ENCODE measurements at regions not wholly inside any gene's neighbourhood (a gene's known extent, or its start where the extent isn't known, plus 50 kb on each side); places are given as distances from the start of the nearest gene placed in this dataset.

- no peak for TF ChIP-seq CTCF (IDR thresholded peaks at IDR 0.05; ENCODE audit: low read depth, low read length, missing input control)
- no peak for TF ChIP-seq RXRA (IDR thresholded peaks at IDR 0.05)
- no peak for TF ChIP-seq JUND (IDR thresholded peaks at IDR 0.05)
- no peak for TF ChIP-seq MAX (IDR thresholded peaks at IDR 0.05)
- no peak for TF ChIP-seq REST (IDR thresholded peaks at IDR 0.05)
- TF ChIP-seq SP1 (IDR thresholded peaks at IDR 0.05) = no peak
- no peak for TF ChIP-seq GABPA (IDR thresholded peaks at IDR 0.05 in 1 of 2, conservative IDR thresholded peaks at IDR 0.05 in 1 of 2)
- TF ChIP-seq TAF1 (conservative IDR thresholded peaks at IDR 0.05) = no peak
Measured at GRCh38 chr10:118472415-118473304, 122.8 kb downstream of the PRLHR start.
